ENCODE measurements at regions not wholly inside any gene's neighbourhood (a gene's known extent, or its start where the extent isn't known, plus 50 kb on each side); places are given as distances from the start of the nearest gene placed in this dataset.

DNA sequence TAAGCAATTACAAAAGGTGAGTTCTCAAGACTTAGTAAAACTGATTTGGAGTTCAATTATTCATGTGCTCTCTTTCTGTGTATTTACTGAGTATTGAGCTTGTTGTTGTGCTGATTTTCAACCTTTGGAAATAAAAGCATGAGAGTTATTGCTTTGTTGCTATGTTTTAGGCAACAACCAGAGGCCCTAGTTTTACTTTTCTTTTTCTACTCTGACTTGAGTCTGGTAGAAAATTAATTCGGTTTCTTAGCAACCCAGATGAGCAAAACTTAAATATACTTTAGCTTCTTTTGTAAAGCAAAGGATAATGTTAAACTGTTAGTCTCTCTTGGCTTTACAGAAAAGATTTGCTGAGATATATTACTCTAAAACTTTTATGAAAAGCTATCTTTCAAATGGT is 66.4 kb upstream of the SCIN start:
- no peak overlapping the region for H3K4me3 ChIP-seq (ENCODE audit: low read depth, low read length)
- no peaks in the 10 kb centered on the region for H3K36me3 ChIP-seq (replicated peaks)
- DNase-seq = no peak
- no peak for TF ChIP-seq CTCF (IDR thresholded peaks at IDR 0.05; ENCODE audit: low read depth, low read length, missing control alignments)
- no peaks in the 10 kb centered on the region for H3K27me3 ChIP-seq (replicated peaks)
- in situ Hi-C loops (cut with HindIII; ENCODE audit: low pct_ligation_motif_present, low sequenced_read_pairs) = no loop called here
- H3K27ac ChIP-seq = no peak overlapping the region

GRCh38 chr7:12508005-12508404 is 62.5 kb upstream of the SCIN start:
- Histone ChIP-seq H3K27ac (no peak overlapping the region), H3K36me3 (replicated peaks) (no peaks in the 10 kb centered on the region), H3K4me3 (ENCODE audit: low read depth, low read length) (no peak overlapping the region), H3K27me3 (replicated peaks) (no peaks in the 10 kb centered on the region)
- no peak for DNase-seq
- in situ Hi-C loops (cut with HindIII; ENCODE audit: low pct_ligation_motif_present, low sequenced_read_pairs) = no loop called here
- no peak for TF ChIP-seq CTCF (IDR thresholded peaks at IDR 0.05; ENCODE audit: low read depth, low read length, missing control alignments)

- DNase-seq = no peak
- H3K36me3 ChIP-seq (replicated peaks) = no peaks in the 10 kb centered on the region
- H3K27me3 ChIP-seq (replicated peaks) = no peaks in the 10 kb centered on the region
- in situ Hi-C loops (cut with HindIII; ENCODE audit: low pct_ligation_motif_present, low sequenced_read_pairs) = no loop called here
- no peak for TF ChIP-seq CTCF (IDR thresholded peaks at IDR 0.05; ENCODE audit: low read depth, low read length, missing control alignments)
- no peak overlapping the region for H3K27ac ChIP-seq
- no peak overlapping the region for H3K4me3 ChIP-seq (ENCODE audit: low read depth, low read length)
Observed at GRCh38 chr7:12508554-12508953, 62.0 kb upstream of the SCIN start.

DNA sequence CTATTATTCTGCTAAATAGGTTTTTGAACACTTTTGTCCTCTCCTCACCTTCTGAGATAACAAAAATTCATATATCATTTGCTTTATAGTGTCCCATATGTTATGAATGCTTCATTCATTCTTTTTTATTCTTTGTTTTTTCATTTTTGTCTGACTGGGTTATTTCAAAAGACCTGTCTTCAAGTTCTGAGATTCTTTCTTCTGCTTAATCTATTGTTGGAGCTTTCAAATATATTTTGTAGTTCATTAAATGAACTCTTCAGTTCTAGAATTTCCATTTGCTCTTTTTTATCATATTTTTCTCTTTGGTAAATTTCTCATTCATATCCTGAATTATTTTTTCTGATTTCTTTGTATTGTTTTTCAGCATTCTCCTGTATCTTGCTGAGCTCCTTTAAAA is 53.1 kb upstream of the SCIN start:
- Histone ChIP-seq H3K36me3 (replicated peaks) (no peaks in the 10 kb centered on the region), H3K4me3 (ENCODE audit: low read depth, low read length) (no peak overlapping the region), H3K27me3 (replicated peaks) (no peaks in the 10 kb centered on the region), H3K27ac (no peak overlapping the region)
- in situ Hi-C loops (cut with HindIII; ENCODE audit: low pct_ligation_motif_present, low sequenced_read_pairs) = no loop called here
- DNase-seq = no peak
- no peak for TF ChIP-seq CTCF (IDR thresholded peaks at IDR 0.05; ENCODE audit: low read depth, low read length, missing control alignments)

DNA sequence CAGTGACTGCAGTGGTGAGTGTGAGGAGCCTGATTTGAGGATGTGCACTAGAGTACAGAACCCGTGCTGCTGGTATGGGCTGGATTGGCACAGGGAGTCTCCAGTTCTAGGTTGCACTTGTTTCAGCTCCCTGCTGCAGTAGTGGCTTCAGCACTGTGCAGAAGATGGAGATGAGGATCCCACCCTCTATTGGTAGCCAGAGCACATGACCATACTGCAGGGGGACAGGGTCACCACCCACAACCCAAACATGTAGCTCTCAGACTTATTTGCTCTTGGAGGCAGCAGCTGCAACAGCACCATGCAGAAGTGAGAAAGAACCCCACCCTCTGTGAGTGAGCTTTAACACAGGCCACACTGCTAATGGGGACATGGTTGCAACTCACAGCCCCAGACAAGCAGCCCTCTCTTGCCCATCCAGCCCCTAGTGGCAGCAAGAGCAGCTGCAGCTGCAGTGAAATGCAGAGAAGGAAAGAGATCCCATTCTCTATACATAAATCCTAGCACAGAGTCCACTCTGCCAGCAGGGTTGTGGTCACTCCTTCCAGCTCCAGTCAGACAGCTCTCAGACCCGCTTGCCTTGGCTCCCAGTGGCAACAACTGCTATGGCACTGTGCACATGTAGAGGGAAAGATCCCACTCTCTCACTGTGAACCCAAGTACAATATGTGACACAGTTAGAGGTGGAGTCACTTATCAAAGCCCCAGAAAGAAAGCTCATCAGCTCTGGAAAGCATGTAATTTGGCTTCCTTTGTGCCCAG is 51.4 kb upstream of the SCIN start:
- H3K27ac ChIP-seq = no peak overlapping the region
- H3K4me3 ChIP-seq (ENCODE audit: low read depth, low read length) = no peak overlapping the region
- no peak for DNase-seq
- TF ChIP-seq CTCF (IDR thresholded peaks at IDR 0.05; ENCODE audit: low read depth, low read length, missing control alignments) = peak; percentile 81
- in situ Hi-C loops (cut with HindIII; ENCODE audit: low pct_ligation_motif_present, low sequenced_read_pairs) = no loop called here
- no peaks in the 10 kb centered on the region for H3K36me3 ChIP-seq (replicated peaks)
- no peaks in the 10 kb centered on the region for H3K27me3 ChIP-seq (replicated peaks)

GRCh38 chr7:12519682-12520009 is 50.9 kb upstream of the SCIN start:
- no peak for DNase-seq
- Histone ChIP-seq H3K4me3 (ENCODE audit: low read depth, low read length) (no peak overlapping the region), H3K36me3 (replicated peaks) (no peaks in the 10 kb centered on the region), H3K27me3 (replicated peaks) (no peaks in the 10 kb centered on the region), H3K27ac (no peak overlapping the region)
- in situ Hi-C loops (cut with HindIII; ENCODE audit: low pct_ligation_motif_present, low sequenced_read_pairs) = no loop called here
- TF ChIP-seq CTCF (IDR thresholded peaks at IDR 0.05; ENCODE audit: low read depth, low read length, missing control alignments) = no peak
